Spleen (tissue), 11 donors: ENCODE measurements at regions not wholly inside any gene's neighbourhood (a gene's known extent, or its start where the extent isn't known, plus 50 kb on each side); places are given as distances from the start of the nearest gene placed in this dataset.
A peak's percentile ranks its signal among the peaks of the same experiment; 100 is the strongest.

ENCODE experiments used
- DNase-seq: peaks from one replicate; pipeline ENCODE4 v3.0.0-alpha.2; 2020
- H3K27ac ChIP-seq, 8 donors: fragments of 200-600 bp; sonication (generic) in 7 of 8; 1 replicate in 4 of 8; 2 replicates in 4 of 8; pipeline versions ENCODE4 v1.5.0 to v1.8.0; 2016 to 2021; ENCODE audit warnings: inconsistent platforms in 4 of 8, mild to moderate bottlenecking in 4 of 8, moderate library complexity in 1 of 8
- H3K27me3 ChIP-seq, 7 donors: fragments of 200-600 bp; sonication (generic) in 6 of 7; replicated peaks in 1 of 7; 1 replicate in 4 of 7; 2 replicates in 3 of 7; pipeline versions ENCODE4 v1.5.0 to v1.8.0; 2016 to 2021; ENCODE audit warnings: inconsistent platforms in 3 of 7, mild to moderate bottlenecking in 1 of 7
- H3K36me3 ChIP-seq, 6 donors: fragments of 200-600 bp; sonication (generic) in 5 of 6; 1 replicate in 4 of 6; 2 replicates in 2 of 6; pipeline versions ENCODE4 v1.5.0 to v1.8.0; 2016 to 2021; ENCODE audit warnings: inconsistent platforms in 2 of 6
- H3K4me1 ChIP-seq, 6 donors: fragments of 200-600 bp; sonication (generic) in 5 of 6; 1 replicate in 3 of 6; 2 replicates in 3 of 6; pipeline versions ENCODE4 v1.5.0 to v1.8.0; 2016 to 2021; ENCODE audit warnings: inconsistent platforms in 3 of 6
- H3K4me3 ChIP-seq, 8 donors: fragments of 200-600 bp; sonication (generic) in 7 of 8; 1 replicate in 4 of 8; 2 replicates in 4 of 8; pipeline versions ENCODE4 v1.5.0 to v1.8.0; 2016 to 2021; ENCODE audit warnings: inconsistent platforms in 4 of 8, mild to moderate bottlenecking in 4 of 8, moderate library complexity in 2 of 8
- H3K9me3 ChIP-seq, 8 donors: fragments of 200-600 bp; sonication (generic) in 7 of 8; 1 replicate in 4 of 8; 2 replicates in 4 of 8; pipeline versions ENCODE4 v1.5.0 to v1.8.0; 2016 to 2021; ENCODE audit warnings: inconsistent platforms in 4 of 8
- POLR2A ChIP-seq, 3 donors: fragments of 450-650 bp; IDR thresholded peaks; one replicate each; pipeline ENCODE4 v1.5.1; 2017; ENCODE audit warnings: antibody characterized with exemption in 3 of 3, mild to moderate bottlenecking in 1 of 3
- POLR2AphosphoS5 ChIP-seq, 3 donors: sonication (generic); formaldehyde crosslinking; IDR thresholded peaks; one replicate each; pipeline ENCODE4 v1.5.1; 2017; ENCODE audit warnings: antibody characterized with exemption in 3 of 3
- WGBS, 5 donors: extraction: QIAGEN DNeasy Blood & Tissue Kit in 3 of 5; methylation state at CpG; one replicate each; pipeline versions ENCODE4 v1.1.5 to v1.1.7; 2013 to 2018; 5-methylcytosine and 5-hydroxymethylcytosine counted together
- intact Hi-C: fragments of 100-400 bp; cut with DNase I; formaldehyde crosslinking; loops from one replicate; pipeline ENCODE4 v1.15.0; 2023; ENCODE audit warnings: low total_unique reads
- TF ChIP-seq, protein P1 (sequence below), 11 experiments: fragments of 200-600 bp in 7 of 11; fragments of 450-650 bp in 4 of 11; sonication (generic) in 4 of 11; IDR thresholded peaks in 8 of 11; conservative IDR thresholded peaks in 3 of 11; 1 replicate in 7 of 11; 2 replicates in 4 of 11; pipeline versions ENCODE4 v1.4.0 to v1.8.0; 2016 to 2021; ENCODE audit warnings: antibody characterized with exemption in 11 of 11, inconsistent platforms in 4 of 11, mild to moderate bottlenecking in 1 of 11
- donor health status: healthy with polysubstance abuse.
- donor health status: DM: no; HTN: no; CAD: no; lungs with moderate emphysema.
- donor health status: DM: no; HTN: no; CAD: no.
- donor health status: Bipolar disorder and iron deficiency.
- donor health status: healthy.
- donor health status: DM: no; HTN: no; CAD: no.
- donor health status: DM: yes; HTN: yes; CAD: no.

DNA sequence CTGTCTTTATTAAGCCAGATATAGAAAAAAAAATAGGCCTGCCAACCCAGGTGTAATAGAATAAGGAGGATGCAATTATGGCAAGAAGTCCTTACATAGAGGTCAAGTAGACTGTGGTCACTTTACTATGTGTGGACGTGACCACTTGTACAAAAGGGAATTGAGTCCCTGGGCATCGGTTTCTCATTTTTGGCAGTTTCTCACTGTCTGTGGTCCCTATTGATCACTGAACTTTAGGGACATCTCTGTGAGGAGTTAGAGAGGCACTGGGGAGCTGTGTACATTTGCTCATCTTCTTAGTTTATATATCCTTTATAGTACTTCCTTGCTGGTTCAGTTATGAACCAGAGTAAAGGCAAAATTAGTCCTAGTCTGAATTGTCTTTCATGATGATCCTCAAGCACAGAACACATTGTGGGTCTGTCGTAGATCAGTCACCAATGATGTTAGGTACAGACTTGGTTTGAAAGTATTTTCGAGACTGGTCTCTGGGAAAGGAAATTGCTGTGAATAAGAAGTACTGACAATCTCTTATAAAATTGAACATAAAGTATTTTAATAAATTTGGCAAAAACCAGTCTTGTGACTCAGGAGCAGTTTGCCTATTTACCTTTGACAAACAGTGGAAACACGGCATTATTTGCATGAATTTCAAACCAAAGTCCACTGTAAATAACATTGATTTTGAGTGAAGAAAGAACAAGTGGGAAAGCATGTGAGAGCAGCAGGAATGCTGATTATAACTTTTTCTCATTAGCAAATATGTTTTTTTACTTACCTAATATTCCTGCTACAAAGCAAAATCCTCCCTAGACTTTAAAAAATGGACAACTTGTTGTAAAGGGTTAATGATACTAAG lies 218.9 kb upstream of the DPH6 start:
- Histone ChIP-seq H3K27ac (no peak overlapping the region), H3K27me3 (peaks cover 0 to 3% (median 0%) of the 10 kb centered on the region in 7 donors), H3K4me3 (no peak overlapping the region), H3K4me1 (no peaks in the 10 kb centered on the region), H3K36me3 (no peaks in the 10 kb centered on the region), H3K9me3 (no peaks in the 10 kb centered on the region)
- TF ChIP-seq, protein P1, sequence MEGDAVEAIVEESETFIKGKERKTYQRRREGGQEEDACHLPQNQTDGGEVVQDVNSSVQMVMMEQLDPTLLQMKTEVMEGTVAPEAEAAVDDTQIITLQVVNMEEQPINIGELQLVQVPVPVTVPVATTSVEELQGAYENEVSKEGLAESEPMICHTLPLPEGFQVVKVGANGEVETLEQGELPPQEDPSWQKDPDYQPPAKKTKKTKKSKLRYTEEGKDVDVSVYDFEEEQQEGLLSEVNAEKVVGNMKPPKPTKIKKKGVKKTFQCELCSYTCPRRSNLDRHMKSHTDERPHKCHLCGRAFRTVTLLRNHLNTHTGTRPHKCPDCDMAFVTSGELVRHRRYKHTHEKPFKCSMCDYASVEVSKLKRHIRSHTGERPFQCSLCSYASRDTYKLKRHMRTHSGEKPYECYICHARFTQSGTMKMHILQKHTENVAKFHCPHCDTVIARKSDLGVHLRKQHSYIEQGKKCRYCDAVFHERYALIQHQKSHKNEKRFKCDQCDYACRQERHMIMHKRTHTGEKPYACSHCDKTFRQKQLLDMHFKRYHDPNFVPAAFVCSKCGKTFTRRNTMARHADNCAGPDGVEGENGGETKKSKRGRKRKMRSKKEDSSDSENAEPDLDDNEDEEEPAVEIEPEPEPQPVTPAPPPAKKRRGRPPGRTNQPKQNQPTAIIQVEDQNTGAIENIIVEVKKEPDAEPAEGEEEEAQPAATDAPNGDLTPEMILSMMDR (IDR thresholded peaks at IDR 0.05 in 8 of 11, conservative IDR thresholded peaks at IDR 0.05 in 3 of 11), result no peak
- TF ChIP-seq POLR2AphosphoS5 (IDR thresholded peaks at IDR 0.05) (no peak), POLR2A (IDR thresholded peaks at IDR 0.05) (no peak)
- intact Hi-C loops, result no loop called here
- DNase-seq, result no peak
- WGBS, 5 donors, result 85 to 92% (median 87%) methylated on average over 5 of the region's 5 CpGs

DNA sequence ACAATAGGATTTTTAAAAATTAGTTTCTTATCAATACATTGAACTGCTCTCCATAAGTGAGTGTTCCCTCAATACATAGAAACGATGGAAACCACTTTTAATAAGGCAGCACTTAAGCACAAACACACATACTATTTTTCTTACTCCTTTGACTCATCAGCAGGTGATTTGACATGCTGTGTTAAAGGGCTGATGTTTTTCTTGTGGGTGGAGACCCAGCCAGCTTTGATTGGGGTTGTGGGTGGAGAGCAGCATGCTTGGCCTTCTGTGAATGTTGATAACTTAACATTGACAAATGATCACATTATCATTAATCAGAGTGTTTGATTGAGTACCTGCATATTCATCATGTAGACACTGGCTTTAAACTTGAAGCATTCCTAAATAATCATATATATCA lies 223.0 kb upstream of the DPH6 start:
- Histone ChIP-seq H3K4me1 (no peaks in the 10 kb centered on the region), H3K4me3 (no peak overlapping the region), H3K9me3 (no peaks in the 10 kb centered on the region), H3K27me3 (peaks cover 0 to 3% (median 0%) of the 10 kb centered on the region in 7 donors), H3K27ac (no peak overlapping the region), H3K36me3 (no peaks in the 10 kb centered on the region)
- DNase-seq, result no peak
- TF ChIP-seq POLR2A (IDR thresholded peaks at IDR 0.05) (no peak), POLR2AphosphoS5 (IDR thresholded peaks at IDR 0.05) (no peak)
- 72 to 79% (median 76%) methylated on average over 1 of the region's 1 CpG for WGBS, 5 donors
- intact Hi-C loops, result no loop called here

DNA sequence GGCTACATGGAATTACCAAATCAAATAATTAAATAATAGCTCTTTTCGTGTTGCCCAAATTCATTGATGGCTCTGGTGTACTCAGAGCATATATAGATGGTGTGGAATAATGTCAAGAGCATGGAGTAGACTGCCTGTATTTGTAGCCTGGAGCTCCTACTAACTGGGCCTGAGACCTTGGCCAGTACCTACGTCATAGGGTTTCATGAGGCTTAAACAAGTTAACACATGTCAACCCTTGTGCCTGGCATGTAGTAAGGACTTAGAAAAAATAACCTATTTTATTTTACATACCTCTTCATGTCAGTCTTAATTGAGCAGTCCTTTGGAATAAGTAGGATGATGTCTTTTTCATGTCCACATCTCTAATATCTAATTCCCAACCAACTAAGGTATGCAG lies 223.7 kb upstream of the DPH6 start:
- TF ChIP-seq POLR2AphosphoS5 (IDR thresholded peaks at IDR 0.05), result no peak
- Histone ChIP-seq H3K4me1 (no peaks in the 10 kb centered on the region), H3K27me3 (peaks cover 0 to 3% (median 0%) of the 10 kb centered on the region in 7 donors), H3K9me3 (no peaks in the 10 kb centered on the region), H3K4me3 (no peak overlapping the region), H3K36me3 (no peaks in the 10 kb centered on the region), H3K27ac (no peak overlapping the region)
- intact Hi-C loops, result no loop called here
- 73 to 90% (median 87%) methylated on average over 2 of the region's 2 CpGs for WGBS, 5 donors
- no peak for DNase-seq

DNA sequence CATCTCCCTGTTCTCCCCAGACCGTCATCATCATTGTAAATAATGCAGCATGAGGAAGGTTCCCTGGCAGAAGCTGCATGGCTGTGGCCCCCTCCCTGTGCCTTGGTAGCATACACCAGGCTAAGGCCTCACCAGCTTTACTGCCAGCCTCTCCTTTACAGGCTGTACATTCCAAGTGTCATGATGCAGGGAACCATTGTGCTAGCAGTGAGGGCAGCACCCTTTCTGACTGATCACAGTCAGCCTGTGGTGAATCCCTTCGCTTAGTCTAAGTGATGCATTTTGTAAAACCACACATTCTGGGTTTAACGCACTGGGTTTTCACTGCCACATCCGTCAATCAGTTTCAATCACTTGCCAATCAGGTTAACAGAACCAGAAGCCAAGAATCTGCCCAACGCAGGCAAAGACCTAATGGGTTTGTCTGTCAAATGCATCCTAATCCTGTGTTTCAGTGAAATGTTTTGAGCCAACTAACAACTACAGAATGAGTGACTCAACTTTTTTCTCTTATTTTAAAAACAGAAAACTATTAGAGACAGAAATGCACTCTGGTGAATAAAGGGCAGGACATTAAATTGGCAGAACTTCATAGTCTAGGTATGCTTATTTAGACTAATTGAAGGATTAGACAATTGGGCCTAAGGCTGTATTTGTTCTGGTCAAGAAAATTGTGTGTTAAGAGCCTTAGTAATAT lies 225.9 kb upstream of the DPH6 start:
- Histone ChIP-seq H3K4me3 (no peak overlapping the region), H3K4me1 (no peaks in the 10 kb centered on the region), H3K9me3 (no peaks in the 10 kb centered on the region), H3K27ac (no peak overlapping the region), H3K36me3 (no peaks in the 10 kb centered on the region), H3K27me3 (no peaks in the 10 kb centered on the region)
- WGBS, 5 donors, result 69 to 95% (median 74%) methylated on average over 5 of the region's 5 CpGs
- TF ChIP-seq, protein P1 (IDR thresholded peaks at IDR 0.05 in 8 of 11, conservative IDR thresholded peaks at IDR 0.05 in 3 of 11), result no peak
- TF ChIP-seq POLR2AphosphoS5 (IDR thresholded peaks at IDR 0.05) (no peak), POLR2A (IDR thresholded peaks at IDR 0.05) (no peak)
- no peak for DNase-seq
- intact Hi-C loops, result no loop called here

DNA sequence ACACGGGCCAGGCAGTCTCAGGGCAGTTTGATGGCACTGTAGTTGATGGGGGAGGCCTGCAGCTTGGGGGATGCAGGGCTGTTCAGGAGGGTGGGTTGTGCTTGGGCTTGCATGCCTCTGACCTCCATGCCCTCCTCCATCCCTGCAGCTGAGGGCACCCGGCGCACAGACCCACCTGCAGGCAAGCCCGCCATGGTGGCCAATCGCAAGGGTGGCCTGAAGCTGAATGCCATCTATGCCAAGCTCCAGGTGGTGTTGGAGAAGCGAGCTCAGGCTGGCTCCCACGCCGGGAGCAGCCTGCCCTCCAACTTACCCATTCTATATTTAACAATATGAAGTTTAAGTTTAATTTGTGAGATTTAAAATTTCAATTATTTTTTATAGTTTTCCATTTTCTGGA lies 228.7 kb upstream of the DPH6 start:
- Histone ChIP-seq H3K4me1 (no peaks in the 10 kb centered on the region), H3K27me3 (no peaks in the 10 kb centered on the region), H3K9me3 (no peaks in the 10 kb centered on the region), H3K4me3 (no peak overlapping the region), H3K36me3 (no peaks in the 10 kb centered on the region), H3K27ac (no peak overlapping the region)
- WGBS, 5 donors, result 83 to 96% (median 90%) methylated on average over 8 of the region's 8 CpGs
- TF ChIP-seq POLR2AphosphoS5 (IDR thresholded peaks at IDR 0.05), result no peak
- TF ChIP-seq, protein P1 (IDR thresholded peaks at IDR 0.05 in 8 of 11, conservative IDR thresholded peaks at IDR 0.05 in 3 of 11), result no peak
- no peak for TF ChIP-seq POLR2A (IDR thresholded peaks at IDR 0.05)
- peak; percentile 64 for DNase-seq
- intact Hi-C loops, result no loop called here
